Mucosa of rectum (tissue), 2 donors: ENCODE measurements at regions not wholly inside any gene's neighbourhood (a gene's known extent, or its start where the extent isn't known, plus 50 kb on each side); places are given as distances from the start of the nearest gene placed in this dataset.
"Not testable (repeated sequence)": the region's sequence is repeated elsewhere in the genome, so short reads cannot be mapped to it uniquely, and the experiment has no call there.

Source experiments
- H3K27ac ChIP-seq, 2 donors: one replicate each; pipeline ENCODE4 v1.7.0; 2013; ENCODE audit warnings: inconsistent platforms in 2 of 2, low read depth in 2 of 2, low read length in 2 of 2
- H3K27me3 ChIP-seq, 2 donors: one replicate each; pipeline ENCODE4 v1.7.0; 2013; ENCODE audit warnings: low read length in 2 of 2; ENCODE audit not compliant: control insufficient read depth in 2 of 2, insufficient read depth in 2 of 2
- H3K36me3 ChIP-seq, 2 donors: one replicate each; pipeline ENCODE4 v1.7.0; 2013; ENCODE audit warnings: low read length in 2 of 2; ENCODE audit not compliant: control insufficient read depth in 2 of 2, insufficient read depth in 2 of 2
- H3K4me1 ChIP-seq, 2 donors: one replicate each; pipeline ENCODE4 v1.7.0; 2013; ENCODE audit warnings: low read length in 2 of 2, mild to moderate bottlenecking in 1 of 2; ENCODE audit not compliant: control insufficient read depth in 2 of 2, insufficient read depth in 2 of 2
- H3K4me3 ChIP-seq, 2 donors: one replicate each; pipeline ENCODE4 v1.7.0; 2013; ENCODE audit warnings: low read length in 2 of 2
- H3K9ac ChIP-seq, 2 donors: one replicate each; pipeline ENCODE4 v1.7.0; 2013; ENCODE audit warnings: low read length in 2 of 2, low read depth in 1 of 2, mild to moderate bottlenecking in 1 of 2
- H3K9me3 ChIP-seq, 2 donors: one replicate each; pipeline ENCODE4 v1.7.0; 2013; ENCODE audit warnings: low read length in 2 of 2; ENCODE audit not compliant: control insufficient read depth in 2 of 2
- donor health status: healthy.
- donor health status: Normal muscosa, but diverticular disease.

DNA sequence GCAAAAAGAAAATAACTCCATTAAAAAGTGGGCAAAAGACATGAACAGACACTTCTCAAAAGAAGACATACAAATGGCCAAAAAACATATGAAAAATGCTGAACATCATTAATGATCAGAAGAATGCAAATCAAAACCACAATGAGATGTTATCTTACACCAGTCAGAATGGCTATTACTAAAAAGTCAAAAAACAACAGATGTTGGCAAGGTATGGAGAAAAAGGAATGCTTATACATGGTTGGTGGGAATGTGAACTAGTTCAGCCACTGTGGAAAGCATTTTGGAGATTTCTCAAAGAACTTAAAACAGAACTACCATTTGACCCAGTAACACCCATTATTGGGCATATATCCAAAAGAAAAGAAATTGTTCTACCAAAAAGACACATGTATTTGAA lies 936.7 kb downstream of the KCNJ2 start:
- not testable (repeated sequence) for H3K4me3 ChIP-seq, H3K27me3 ChIP-seq, H3K4me1 ChIP-seq, H3K9ac ChIP-seq, H3K9me3 ChIP-seq, H3K27ac ChIP-seq, H3K36me3 ChIP-seq

DNA sequence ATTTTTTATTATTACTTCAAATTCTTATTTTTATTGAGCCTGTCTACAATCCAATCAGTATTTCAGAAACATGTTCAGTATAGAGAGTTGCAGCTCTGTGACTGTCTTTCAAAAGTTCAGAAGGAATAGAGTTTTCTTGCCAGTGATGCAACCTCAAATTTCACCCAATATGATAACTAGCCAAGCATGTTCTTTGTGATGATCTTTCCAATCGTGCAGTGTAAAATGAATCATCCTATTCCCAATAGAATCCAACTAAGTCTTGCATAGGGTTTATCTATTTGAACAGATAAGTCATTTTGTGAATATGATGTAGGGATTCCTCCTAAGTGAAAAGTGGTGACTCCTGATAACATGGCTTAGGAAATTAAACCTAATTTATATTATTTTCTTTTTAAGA lies 937.8 kb downstream of the KCNJ2 start:
- H3K27ac ChIP-seq = no peak overlapping the region
- H3K4me1 ChIP-seq = no peaks in the 10 kb centered on the region
- no peak overlapping the region for H3K4me3 ChIP-seq
- no peaks in the 10 kb centered on the region for H3K27me3 ChIP-seq
- H3K9ac ChIP-seq = no peak overlapping the region
- no peaks in the 10 kb centered on the region for H3K36me3 ChIP-seq
- H3K9me3 ChIP-seq = no peaks in the 10 kb centered on the region

DNA sequence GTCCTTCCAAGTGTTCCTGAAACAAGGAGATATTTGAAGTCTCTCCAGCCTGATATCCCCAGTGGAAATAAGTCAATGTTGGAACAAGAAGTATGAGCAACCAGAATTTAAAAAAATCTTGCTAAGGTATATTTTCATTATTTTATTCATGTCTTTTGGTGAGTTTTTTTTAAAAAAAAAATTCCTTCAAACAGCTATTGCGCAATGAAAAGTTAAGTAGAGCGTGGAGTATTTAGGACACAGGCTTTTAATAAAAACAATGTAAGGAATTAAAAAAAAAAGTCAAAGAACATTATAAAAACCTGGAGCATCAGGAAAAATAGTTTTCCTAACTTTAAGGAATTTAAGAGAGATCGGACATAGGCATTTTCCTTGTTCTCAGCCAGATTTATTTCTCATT lies 940.4 kb downstream of the KCNJ2 start:
- Histone ChIP-seq H3K9me3 (no peaks in the 10 kb centered on the region), H3K4me3 (no peak overlapping the region), H3K9ac (no peak overlapping the region), H3K4me1 (no peaks in the 10 kb centered on the region), H3K27ac (no peak overlapping the region), H3K36me3 (no peaks in the 10 kb centered on the region), H3K27me3 (no peaks in the 10 kb centered on the region)

DNA sequence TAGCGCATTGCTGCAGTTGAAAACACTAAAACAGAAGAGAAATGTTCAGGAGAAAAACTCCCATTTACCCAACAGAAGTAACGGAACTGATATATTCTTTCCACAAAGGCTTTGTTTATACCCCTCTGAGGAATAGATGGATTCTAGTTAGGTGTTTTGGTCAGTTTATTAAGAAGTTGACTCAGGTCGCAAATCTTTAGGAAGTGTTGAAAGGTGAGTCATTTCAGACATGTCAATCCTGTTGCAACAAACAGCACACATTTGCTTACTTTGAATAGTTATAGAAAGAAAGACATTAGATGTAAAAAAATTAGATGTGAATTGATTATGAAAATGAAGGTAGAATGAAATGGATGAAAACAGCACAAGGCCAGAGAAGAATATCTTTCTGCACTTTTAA lies 941.0 kb downstream of the KCNJ2 start:
- Histone ChIP-seq H3K4me1 (no peaks in the 10 kb centered on the region), H3K27ac (no peak overlapping the region), H3K27me3 (no peaks in the 10 kb centered on the region), H3K36me3 (no peaks in the 10 kb centered on the region), H3K4me3 (no peak overlapping the region), H3K9ac (no peak overlapping the region), H3K9me3 (no peaks in the 10 kb centered on the region)

DNA sequence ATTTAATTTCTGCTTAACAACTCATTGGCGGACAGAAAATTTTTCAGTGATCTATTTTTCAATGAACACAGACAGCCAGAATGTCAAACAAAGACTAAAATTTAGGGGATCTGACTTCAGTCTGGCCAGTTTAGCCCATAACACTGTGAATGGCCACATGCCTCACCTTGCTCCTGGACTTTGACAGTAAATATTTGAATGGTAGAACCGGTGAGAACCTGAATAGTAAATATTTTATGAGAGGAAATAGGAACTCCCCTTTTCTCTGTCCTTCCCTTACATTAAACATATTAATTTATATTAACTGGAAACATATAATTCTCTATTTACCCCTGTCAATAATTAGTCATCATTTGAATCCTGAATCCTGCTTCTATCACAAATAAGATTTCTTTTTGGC lies 942.1 kb downstream of the KCNJ2 start:
- Histone ChIP-seq H3K9me3 (no peaks in the 10 kb centered on the region), H3K27ac (no peak overlapping the region), H3K4me1 (no peaks in the 10 kb centered on the region), H3K27me3 (no peaks in the 10 kb centered on the region), H3K4me3 (no peak overlapping the region), H3K36me3 (no peaks in the 10 kb centered on the region), H3K9ac (no peak overlapping the region)

DNA sequence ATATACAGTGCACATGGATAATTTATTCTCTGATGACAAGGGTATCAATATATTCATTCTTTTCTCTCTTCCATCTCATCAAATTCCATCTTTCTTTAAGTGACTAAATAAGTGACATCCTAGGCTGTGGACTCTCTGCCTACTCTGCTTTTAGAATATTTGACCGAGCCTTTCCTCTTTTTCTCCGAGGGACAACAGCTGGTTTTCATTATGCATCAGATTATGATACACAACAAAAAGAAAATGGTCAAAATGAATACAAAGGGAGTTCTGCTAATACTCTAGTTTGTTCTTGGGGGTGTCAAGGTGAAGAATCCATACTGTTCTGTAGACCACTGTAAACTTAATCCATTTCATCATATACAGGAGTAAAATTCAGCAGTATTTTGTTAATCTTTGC lies 942.6 kb downstream of the KCNJ2 start:
- Histone ChIP-seq H3K27ac (no peak overlapping the region), H3K4me3 (no peak overlapping the region), H3K9ac (no peak overlapping the region), H3K27me3 (no peaks in the 10 kb centered on the region), H3K4me1 (no peaks in the 10 kb centered on the region), H3K36me3 (no peaks in the 10 kb centered on the region), H3K9me3 (no peaks in the 10 kb centered on the region)

DNA sequence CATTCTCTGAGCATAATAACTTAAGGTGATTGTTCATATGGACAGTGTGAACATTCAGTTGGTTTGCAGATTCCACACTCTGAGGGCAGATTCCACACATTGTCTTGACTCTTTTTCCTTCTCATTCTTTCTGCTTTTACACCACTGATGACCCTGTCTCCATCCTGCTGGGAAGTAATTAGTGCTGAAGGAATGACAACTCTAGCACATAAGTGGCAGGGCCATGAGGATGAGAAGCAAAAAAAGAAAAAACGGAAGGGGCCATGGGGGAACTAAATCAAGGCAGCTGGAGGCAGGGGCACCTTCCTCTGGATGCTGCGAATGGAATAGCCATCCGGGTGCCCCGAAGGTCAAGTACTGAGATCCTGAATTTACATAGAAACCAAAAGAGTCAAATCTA lies 944.0 kb downstream of the KCNJ2 start:
- no peaks in the 10 kb centered on the region for H3K27me3 ChIP-seq
- H3K4me3 ChIP-seq = no peak overlapping the region
- H3K9me3 ChIP-seq = no peaks in the 10 kb centered on the region
- no peaks in the 10 kb centered on the region for H3K4me1 ChIP-seq
- no peaks in the 10 kb centered on the region for H3K36me3 ChIP-seq
- H3K9ac ChIP-seq = no peak overlapping the region
- H3K27ac ChIP-seq = no peak overlapping the region

DNA sequence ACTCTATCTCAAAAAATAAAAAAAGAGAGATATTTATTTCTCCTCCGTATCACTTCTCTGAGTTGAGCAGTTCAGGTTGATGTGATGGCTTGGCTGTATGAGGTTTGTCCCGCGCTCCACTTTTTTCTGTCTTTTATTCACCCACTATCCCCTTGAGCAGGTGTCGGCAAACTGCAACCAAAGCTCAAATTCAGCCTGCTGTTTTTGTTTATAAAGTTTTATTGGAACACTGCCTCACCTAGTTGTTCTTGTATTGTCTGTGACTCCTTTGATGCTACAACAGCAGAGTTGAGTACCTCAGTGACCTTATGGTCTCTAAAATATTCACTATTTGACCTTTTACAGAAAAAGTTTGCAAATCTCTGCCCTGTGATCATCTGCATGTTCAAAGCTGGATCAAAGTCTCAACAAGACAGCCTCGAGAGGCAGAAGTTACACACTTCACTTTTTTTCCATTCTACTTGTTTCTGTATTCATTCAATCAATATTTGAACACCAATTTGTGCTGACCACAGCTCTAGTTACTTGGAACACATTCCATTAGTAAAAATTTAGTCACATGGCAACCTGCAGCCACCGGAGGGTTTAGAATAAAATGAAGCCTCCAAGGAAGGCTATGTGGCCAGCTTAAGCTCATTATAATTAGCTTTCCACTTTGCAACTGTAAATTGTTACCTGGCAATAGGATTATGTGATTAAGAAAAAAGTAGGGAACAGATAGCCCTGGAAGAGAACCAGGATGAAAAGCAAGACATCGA lies 945.8 kb downstream of the KCNJ2 start:
- no peaks in the 10 kb centered on the region for H3K27me3 ChIP-seq
- no peaks in the 10 kb centered on the region for H3K9me3 ChIP-seq
- no peak overlapping the region for H3K27ac ChIP-seq
- no peak overlapping the region for H3K9ac ChIP-seq
- no peaks in the 10 kb centered on the region for H3K36me3 ChIP-seq
- H3K4me3 ChIP-seq = no peak overlapping the region
- no peaks in the 10 kb centered on the region for H3K4me1 ChIP-seq

DNA sequence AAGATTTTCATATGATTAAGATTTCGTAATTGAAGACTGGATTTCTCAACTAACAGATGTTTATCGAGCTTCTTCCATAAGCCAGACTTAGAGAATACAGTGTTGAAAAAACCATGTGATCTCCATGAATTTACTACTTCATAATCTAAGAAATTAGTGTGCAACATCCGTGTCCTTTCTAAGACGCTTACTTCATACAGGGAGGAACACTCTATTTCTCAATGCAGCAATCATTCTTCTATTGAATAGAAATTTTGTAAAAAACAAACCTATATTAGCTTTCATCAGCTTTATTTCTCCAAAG lies 946.3 kb downstream of the KCNJ2 start:
- no peaks in the 10 kb centered on the region for H3K36me3 ChIP-seq
- H3K4me1 ChIP-seq = no peaks in the 10 kb centered on the region
- no peaks in the 10 kb centered on the region for H3K9me3 ChIP-seq
- H3K27me3 ChIP-seq = no peaks in the 10 kb centered on the region
- H3K9ac ChIP-seq = no peak overlapping the region
- H3K27ac ChIP-seq = no peak overlapping the region
- no peak overlapping the region for H3K4me3 ChIP-seq

DNA sequence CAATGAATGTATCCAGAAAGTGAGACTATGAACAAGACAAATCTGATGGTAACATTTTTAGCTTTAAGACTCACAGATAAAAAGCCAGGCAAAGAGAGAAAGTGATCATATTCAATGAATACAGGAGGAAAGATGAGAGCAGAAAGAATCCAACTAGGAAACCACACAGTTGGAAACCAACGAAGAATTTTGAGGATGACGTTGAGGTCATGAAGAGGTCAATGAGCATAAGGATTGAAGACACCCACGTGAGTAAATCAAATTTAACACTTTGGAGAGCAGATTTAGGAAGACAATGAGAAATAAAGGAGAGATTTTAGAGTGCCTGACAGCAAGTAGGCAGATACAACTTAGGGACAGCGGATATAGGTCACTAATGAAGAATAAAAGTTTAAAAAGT lies 948.1 kb downstream of the KCNJ2 start:
- H3K36me3 ChIP-seq = no peaks in the 10 kb centered on the region
- no peak overlapping the region for H3K9ac ChIP-seq
- H3K27me3 ChIP-seq = no peaks in the 10 kb centered on the region
- H3K4me3 ChIP-seq = no peak overlapping the region
- no peak overlapping the region for H3K27ac ChIP-seq
- no peaks in the 10 kb centered on the region for H3K4me1 ChIP-seq
- H3K9me3 ChIP-seq = no peaks in the 10 kb centered on the region

DNA sequence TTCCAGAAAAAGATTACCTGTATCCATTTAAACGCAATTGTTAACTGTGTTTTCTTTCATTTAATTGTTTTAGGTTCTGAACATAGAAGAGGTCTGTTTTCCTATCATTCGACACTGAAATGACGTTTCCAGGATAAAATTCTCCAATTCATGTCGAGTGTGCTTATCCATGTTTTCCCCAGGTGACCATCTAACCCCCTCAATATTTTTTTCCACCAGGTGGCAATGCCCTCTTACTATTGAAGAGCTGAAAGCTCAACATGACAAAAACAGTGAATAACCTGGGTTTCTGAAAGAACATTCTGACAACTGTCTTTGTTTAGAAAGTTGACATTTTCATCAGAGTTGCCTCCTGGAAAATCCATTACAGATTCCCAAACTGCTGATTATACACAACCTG lies 948.7 kb downstream of the KCNJ2 start:
- H3K36me3 ChIP-seq = no peaks in the 10 kb centered on the region
- H3K9ac ChIP-seq = no peak overlapping the region
- H3K27me3 ChIP-seq = no peaks in the 10 kb centered on the region
- no peak overlapping the region for H3K27ac ChIP-seq
- no peaks in the 10 kb centered on the region for H3K4me1 ChIP-seq
- H3K9me3 ChIP-seq = no peaks in the 10 kb centered on the region
- H3K4me3 ChIP-seq = no peak overlapping the region
